NCI-H446 (cell line): ENCODE measurements at regions not wholly inside any gene's neighbourhood (a gene's known extent, or its start where the extent isn't known, plus 50 kb on each side); places are given as distances from the start of the nearest gene placed in this dataset.
"Not testable (repeated sequence)": the region's sequence is repeated elsewhere in the genome, so short reads cannot be mapped to it uniquely, and the experiment has no call there.

ENCODE experiments used
- DNase-seq, 2 experiments: peaks; one replicate each; lab custom pipeline; 2025; lab: John Stamatoyannopoulos, UW

DNA sequence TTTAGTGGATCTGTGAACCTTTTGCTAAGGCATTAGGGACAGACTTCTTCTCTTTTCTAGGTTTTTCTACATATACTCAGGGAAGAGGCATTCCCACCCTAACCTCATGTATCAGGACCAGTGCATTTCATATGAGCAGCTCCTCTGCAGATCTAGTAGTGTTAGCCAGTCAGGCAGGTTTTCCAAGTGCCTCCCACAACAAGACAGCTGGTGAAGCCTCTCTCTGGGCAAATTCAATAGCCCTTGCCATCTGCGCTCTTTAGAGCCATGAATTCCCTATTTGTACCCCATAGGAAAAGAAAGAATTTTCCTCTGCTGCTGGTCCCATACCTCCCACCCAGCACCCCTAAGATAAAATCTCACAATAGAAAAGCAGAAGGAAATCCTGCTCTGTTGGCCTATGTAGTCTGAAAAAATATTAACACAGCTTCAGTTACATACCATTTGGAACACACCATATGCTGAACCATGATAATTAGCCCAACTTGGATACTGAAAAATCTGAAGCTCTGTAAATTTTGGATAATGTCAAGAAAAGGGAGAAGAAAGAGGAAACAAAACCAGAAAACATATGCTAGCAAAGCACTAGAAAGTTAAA, 1354.6 kb upstream of the NRXN1 start:
- DNase-seq, result peak; percentile 63 to 86

GRCh38 chr2:52383541-52383940, 1351.6 kb upstream of the NRXN1 start:
- no peak for DNase-seq

GRCh38 chr2:52369178-52369577, 1337.2 kb upstream of the NRXN1 start:
- DNase-seq, result no peak

GRCh38 chr2:52368141-52368540, 1336.2 kb upstream of the NRXN1 start:
- DNase-seq, result no peak

DNA sequence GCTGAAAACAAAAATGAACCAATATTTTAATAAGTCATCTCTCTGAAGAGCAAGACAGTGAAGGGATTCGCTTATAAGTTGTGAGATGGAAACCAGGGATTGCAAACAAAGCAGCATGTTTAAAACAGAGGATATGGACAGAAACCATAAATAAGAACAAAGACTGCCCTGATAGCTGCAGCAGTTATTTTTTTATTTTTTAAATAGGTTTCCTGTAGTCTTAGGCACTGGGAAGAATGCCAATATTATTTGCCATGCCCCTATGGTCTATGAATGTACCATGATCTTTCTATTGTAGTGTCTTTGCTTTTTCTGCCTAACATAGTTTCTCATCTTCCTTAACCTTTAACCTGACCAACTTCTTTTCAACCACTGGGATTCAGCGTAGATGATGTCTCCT, 1334.0 kb upstream of the NRXN1 start:
- DNase-seq, result no peak

DNA sequence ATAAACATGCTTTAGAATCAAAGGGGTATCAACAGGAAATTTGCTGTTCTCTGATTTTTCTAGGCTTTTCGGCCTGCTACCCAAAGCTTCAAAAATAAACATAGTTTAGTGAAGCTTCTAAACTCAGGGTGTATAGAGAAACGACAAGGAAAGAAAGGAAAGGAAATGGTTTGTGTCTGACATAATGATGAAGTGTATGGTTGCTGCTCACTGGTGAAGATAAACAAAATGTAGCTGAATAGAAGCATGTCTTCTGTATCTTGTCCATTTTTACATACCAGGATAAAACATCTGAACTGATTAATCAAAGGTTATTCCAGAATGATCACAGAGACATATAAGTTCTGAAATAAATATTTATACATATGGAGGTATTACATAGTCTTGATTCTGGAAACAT, 1324.6 kb upstream of the NRXN1 start:
- no peak for DNase-seq

GRCh38 chr2:52347292-52347691, 1315.4 kb upstream of the NRXN1 start:
- DNase-seq, result no peak

- no peak for DNase-seq
Observed at GRCh38 chr2:52345676-52346075, 1313.7 kb upstream of the NRXN1 start.

DNA sequence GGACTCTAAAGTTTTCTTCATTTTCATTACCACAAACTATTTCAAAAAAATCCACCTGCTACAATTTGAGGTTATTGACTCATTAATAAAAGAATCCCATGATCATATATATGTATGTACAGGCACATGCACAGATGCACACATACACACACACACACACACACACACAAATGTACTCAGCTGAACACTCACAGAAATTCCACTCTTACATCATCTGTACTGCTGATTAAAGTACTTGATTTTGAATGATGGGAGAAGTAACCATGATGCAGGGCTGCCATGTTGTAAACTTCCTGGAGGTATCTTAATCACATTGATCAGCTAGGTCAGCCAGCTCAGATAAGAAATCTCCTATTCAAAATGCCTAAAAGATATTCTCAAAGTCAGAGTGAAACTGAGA, 1313.2 kb upstream of the NRXN1 start:
- DNase-seq, result no peak

- no peak for DNase-seq
Observed at GRCh38 chr2:52343706-52344266, 1311.9 kb upstream of the NRXN1 start.

- DNase-seq, result no peak
Observed at GRCh38 chr2:52343010-52343409, 1311.1 kb upstream of the NRXN1 start.

DNA sequence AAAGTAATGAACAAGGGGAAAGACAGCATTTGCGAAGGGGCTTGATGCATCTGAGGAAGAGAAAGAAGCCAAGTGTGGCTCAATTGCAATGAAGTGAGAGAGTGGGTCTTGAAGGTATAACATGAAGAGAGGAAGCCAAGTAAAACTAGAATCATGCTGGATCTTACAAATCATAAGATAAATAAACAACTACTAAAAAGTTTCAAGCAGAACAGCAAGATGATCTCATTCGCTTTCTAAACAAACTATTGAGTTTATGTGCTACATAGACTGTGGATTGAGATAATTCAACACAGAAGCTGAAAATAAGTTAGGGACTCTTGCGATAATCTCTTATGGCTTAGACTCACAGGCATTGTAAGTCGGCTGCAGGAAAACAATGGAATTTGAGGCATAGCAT, 1310.5 kb upstream of the NRXN1 start:
- no peak for DNase-seq

DNA sequence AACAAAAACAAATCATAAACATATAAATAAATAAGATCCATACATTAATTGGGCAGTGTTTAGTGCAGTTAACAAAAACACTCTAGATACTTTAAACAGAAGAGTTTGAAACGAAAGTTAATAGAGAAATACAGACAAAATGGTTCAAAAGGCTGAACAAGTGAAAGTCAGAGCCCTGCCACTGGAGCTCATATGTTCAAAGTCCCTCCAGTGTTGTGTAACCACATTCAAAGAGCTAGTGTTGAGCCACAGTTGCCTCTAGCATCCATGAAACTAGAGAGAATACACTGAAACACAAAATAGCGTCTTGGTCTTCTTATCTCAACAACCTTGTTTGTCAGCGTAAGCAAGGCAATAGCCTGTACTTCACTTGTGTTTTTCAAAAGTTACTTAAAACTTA, 1309.8 kb upstream of the NRXN1 start:
- no peak for DNase-seq

GRCh38 chr2:52340171-52340570, 1308.2 kb upstream of the NRXN1 start:
- DNase-seq, result no peak

DNA sequence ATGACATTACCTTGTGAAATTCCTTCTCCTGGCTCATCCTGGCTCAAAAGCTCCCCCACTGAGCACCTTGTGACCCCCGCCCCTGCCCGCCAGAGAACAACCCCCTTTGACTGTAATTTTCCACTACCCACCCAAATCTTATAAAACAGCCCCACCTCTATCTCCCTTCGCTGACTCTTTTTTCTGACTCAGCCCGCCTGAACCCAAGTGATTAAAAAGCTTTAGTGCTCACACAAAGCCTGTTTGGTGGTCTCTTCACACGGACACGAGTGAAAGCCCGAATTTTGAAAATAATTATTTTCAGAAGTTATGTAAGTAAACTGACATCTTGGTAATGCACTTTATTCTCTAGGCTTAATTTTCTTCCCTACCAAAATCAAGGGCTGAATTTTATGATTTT, 1305.9 kb upstream of the NRXN1 start:
- not testable (repeated sequence) for DNase-seq

DNA sequence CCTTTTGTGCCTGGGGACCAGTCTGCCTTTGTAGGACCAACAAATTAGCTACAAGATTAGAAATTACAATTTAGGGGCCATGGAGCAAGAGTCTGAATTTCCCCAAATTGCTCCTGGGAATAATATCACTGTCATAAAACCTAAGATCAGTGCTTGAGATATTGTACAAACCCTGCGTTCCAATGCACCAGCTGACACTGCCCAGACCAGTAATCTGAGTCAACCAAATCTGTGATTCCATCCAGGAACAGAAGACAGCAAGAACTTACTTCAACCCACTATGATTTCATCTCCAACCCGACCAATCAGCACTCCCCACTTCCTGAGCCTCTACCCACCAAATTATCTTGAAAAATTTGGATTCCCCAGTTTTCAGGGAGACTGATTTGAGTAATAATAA, 1305.0 kb upstream of the NRXN1 start:
- DNase-seq, result no peak

GRCh38 chr2:52335727-52336126, 1303.8 kb upstream of the NRXN1 start:
- no peak for DNase-seq

- no peak for DNase-seq
Observed at GRCh38 chr2:52334185-52334584, 1302.3 kb upstream of the NRXN1 start.

- DNase-seq, result no peak
Observed at GRCh38 chr2:52327641-52328040, 1295.7 kb upstream of the NRXN1 start.

DNA sequence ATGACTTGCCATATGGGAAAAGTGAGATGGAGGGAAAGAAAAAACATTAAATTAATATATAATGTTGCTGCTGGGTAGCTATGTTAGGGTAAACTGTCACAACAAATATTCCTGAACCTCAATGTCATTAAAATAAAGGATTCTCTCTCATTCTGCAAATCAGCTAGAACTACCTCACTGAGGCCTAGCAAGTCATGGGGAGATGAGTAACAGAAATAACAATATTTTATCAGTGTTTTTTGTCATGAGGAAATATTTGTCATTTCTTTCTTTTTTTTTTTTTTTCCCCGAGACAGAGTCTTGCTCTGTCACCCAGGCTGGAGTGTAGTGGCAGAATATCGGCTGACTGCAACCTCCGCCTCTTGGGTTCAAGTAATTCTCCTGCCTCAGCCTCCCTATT, 1282.3 kb upstream of the NRXN1 start:
- DNase-seq, result no peak

- no peak for DNase-seq
Observed at GRCh38 chr2:52312486-52312885, 1280.6 kb upstream of the NRXN1 start.

- no peak for DNase-seq
Observed at GRCh38 chr2:52311862-52312261, 1279.9 kb upstream of the NRXN1 start.

DNA sequence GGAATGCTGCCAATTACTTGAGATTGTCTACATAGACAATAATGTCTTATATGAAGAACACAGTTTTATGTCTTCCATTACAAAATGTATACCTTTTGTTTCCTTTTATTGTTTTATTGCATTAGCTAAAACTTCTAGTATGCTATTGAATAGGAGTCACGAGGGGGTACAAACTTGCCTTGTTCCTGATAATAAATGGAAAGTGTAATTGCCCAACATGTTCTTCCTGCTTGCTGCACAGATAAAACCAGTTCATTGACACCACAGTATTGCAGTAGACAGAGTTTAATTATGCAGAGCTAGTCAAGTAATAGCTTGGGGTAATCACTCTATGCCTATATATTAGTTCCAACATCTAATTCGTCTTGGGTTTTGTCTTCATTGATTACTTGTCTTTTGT, 1276.2 kb upstream of the NRXN1 start:
- no peak for DNase-seq

DNA sequence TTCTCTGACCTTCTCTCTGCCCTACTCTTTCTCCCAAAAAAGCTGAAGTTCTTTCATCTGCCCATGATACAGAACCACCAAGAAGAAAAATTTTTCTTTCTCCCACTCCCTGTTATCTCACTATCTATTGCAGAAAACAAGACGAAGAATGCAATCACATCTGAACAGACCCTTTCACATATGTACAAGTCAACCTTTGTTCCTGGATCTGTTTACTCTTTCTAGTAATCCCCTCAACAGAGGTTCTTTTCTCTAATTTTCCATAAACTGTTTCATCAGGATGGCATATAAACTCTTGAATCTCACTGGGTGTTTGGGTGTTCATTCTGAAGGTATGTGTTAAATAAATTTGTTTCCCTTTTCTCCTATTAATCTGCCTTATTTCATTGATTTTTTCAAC, 1262.7 kb upstream of the NRXN1 start:
- no peak for DNase-seq
